ENCODE measurements at regions not wholly inside any gene's neighbourhood (a gene's known extent, or its start where the extent isn't known, plus 50 kb on each side); places are given as distances from the start of the nearest gene placed in this dataset.

GRCh38 chr7:17084166-17084475 is 202.3 kb upstream of the AGR3 start:
- Mint-ChIP-seq H3K4me1 (ENCODE audit: low read depth) (no peaks in the 10 kb centered on the region), H3K27ac (no peak overlapping the region), H3K4me3 (no peak overlapping the region), H3K27me3 (no peaks in the 10 kb centered on the region), H3K36me3 (ENCODE audit: low read depth) (no peaks in the 10 kb centered on the region), H3K9me3 (no peaks in the 10 kb centered on the region)
- intact Hi-C loops (cut with micrococcal nuclease): no loop called here
- ATAC-seq (no peak), DNase-seq (no peak)
- ChIA-PET CTCF (no interaction called here), POLR2A (no interaction called here)
- no peak for TF ChIP-seq CTCF (IDR thresholded peaks at IDR 0.05)

DNA sequence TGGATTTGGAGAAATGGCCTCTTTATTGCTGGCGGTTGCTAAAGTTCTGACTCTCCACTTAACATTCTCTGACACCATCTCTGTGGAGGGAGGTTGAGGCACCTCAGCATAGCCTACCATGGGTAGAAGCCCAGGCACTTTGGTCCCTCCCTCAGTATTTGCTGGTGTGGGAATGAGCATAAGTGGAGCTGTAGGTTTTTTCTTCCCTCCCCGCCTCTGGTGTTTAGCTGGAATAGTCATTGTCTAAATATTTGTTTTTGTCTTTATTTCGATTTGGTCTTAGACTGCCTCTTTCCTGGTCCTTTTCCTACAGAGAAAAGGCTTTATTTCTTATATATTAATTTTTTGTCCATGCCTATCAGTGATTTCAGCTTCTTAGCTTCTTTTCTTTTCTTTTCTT is 203.4 kb upstream of the AGR3 start:
- Mint-ChIP-seq H3K4me3 (no peak overlapping the region), H3K4me1 (ENCODE audit: low read depth) (no peaks in the 10 kb centered on the region), H3K27me3 (no peaks in the 10 kb centered on the region), H3K36me3 (ENCODE audit: low read depth) (no peaks in the 10 kb centered on the region), H3K27ac (no peak overlapping the region), H3K9me3 (no peaks in the 10 kb centered on the region)
- DNase-seq (no peak), ATAC-seq (no peak)
- TF ChIP-seq CTCF (IDR thresholded peaks at IDR 0.05): no peak
- intact Hi-C loops (cut with micrococcal nuclease): no loop called here
- ChIA-PET CTCF (interaction anchor here (0.8 to 1.2 kb wide), 2 partner anchors 9 to 76 kb away, joined by 3 read pairs; no protein-coding TSS in a partner anchor), POLR2A (no interaction called here)

DNA sequence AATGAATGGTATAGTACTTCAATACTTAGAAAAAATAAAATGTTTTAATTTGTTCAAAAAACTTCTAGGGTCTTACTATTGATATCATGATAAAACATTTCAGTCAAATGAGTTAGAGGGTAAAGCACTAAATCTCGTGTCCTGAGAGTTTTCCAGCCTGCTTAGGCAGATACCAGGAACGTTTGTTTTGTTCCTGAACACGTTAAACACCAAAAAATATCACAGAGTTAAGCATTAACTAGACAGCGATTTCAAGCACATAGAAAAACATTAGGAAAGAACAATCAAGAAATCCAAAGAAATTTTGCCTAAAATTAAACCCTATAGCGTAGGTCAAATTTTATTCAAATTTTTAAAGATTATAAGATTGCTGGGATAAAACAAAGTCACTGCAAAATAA is 204.6 kb upstream of the AGR3 start:
- TF ChIP-seq CTCF (IDR thresholded peaks at IDR 0.05): no peak
- ATAC-seq (no peak), DNase-seq (no peak)
- no peaks in the 10 kb centered on the region for H3K36me3 Mint-ChIP-seq (ENCODE audit: low read depth)
- intact Hi-C loops (cut with micrococcal nuclease): no loop called here
- H3K27me3 Mint-ChIP-seq: no peaks in the 10 kb centered on the region
- ChIA-PET POLR2A (no interaction called here), CTCF (no interaction called here)
- no peak overlapping the region for H3K27ac Mint-ChIP-seq
- H3K4me1 Mint-ChIP-seq (ENCODE audit: low read depth): no peaks in the 10 kb centered on the region
- H3K4me3 Mint-ChIP-seq: no peak overlapping the region
- no peaks in the 10 kb centered on the region for H3K9me3 Mint-ChIP-seq

GRCh38 chr7:17090751-17091150 is 207.7 kb upstream of the AHR start:
- H3K27me3 Mint-ChIP-seq: no peaks in the 10 kb centered on the region
- POLR2A ChIA-PET: no interaction called here
- H3K9me3 Mint-ChIP-seq: no peaks in the 10 kb centered on the region
- H3K27ac Mint-ChIP-seq: no peak overlapping the region
- no peak overlapping the region for H3K4me3 Mint-ChIP-seq
- CTCF ChIA-PET: no interaction called here
- TF ChIP-seq CTCF (IDR thresholded peaks at IDR 0.05): no peak
- intact Hi-C loops (cut with micrococcal nuclease): no loop called here
- DNase-seq (no peak), ATAC-seq (no peak)
- H3K4me1 Mint-ChIP-seq (ENCODE audit: low read depth): no peaks in the 10 kb centered on the region
- H3K36me3 Mint-ChIP-seq (ENCODE audit: low read depth): no peaks in the 10 kb centered on the region

GRCh38 chr7:17093461-17093860 is 205.0 kb upstream of the AHR start:
- Mint-ChIP-seq H3K36me3 (ENCODE audit: low read depth) (no peaks in the 10 kb centered on the region), H3K4me3 (no peak overlapping the region), H3K9me3 (no peaks in the 10 kb centered on the region), H3K27me3 (no peaks in the 10 kb centered on the region), H3K27ac (no peak overlapping the region), H3K4me1 (ENCODE audit: low read depth) (peaks cover 10% of the 10 kb centered on the region)
- DNase-seq: no peak
- no peak for ATAC-seq
- ChIA-PET CTCF (no interaction called here), POLR2A (interaction anchor here (0.6 kb wide), 1 partner anchor 38 kb away, joined by 3 read pairs; no protein-coding TSS in a partner anchor)
- intact Hi-C loops (cut with micrococcal nuclease): no loop called here
- no peak for TF ChIP-seq CTCF (IDR thresholded peaks at IDR 0.05)

Data from activated CD8-positive, alpha-beta T cell treated with anti-CD3 and anti-CD28 coated beads for 36 hours (primary cell).